K562 (cell line): ENCODE measurements at regions not wholly inside any gene's neighbourhood (a gene's known extent, or its start where the extent isn't known, plus 50 kb on each side); places are given as distances from the start of the nearest gene placed in this dataset.

ENCODE experiments used
- CC2D1A ChIP-seq: fragments of 450-650 bp; IDR thresholded peaks from 2 replicates; pipeline ENCODE4 v1.6.1; 2017; ENCODE audit warnings: mild to moderate bottlenecking
- FOXJ3 ChIP-seq: sonication (generic); formaldehyde crosslinking; IDR thresholded peaks from 2 replicates; pipeline ENCODE4 v1.4.0; 2020; ENCODE audit warnings: mild to moderate bottlenecking, missing genetic modification reagents
- FOXK2 ChIP-seq, 2 experiments: fragments of 450-650 bp; IDR thresholded peaks in 1 of 2; conservative IDR thresholded peaks in 1 of 2; 2 replicates each; pipeline ENCODE4 v1.6.1; 2016; ENCODE audit warnings: low read depth in 2 of 2, mild to moderate bottlenecking in 1 of 2
- HCFC1 ChIP-seq: IDR thresholded peaks from 2 replicates; pipeline ENCODE4 v1.6.1; 2012; ENCODE audit warnings: low read depth, low read length, improper control_type of control experiment
- MEF2D ChIP-seq: conservative IDR thresholded peaks from 2 replicates; pipeline ENCODE4 v1.6.1; 2016; ENCODE audit warnings: low read depth, missing genetic modification characterization, missing compliant biosample characterization
- RBFOX2 ChIP-seq: fragments of 200-400 bp; formaldehyde crosslinking; IDR thresholded peaks from 2 replicates; pipeline ENCODE4 v1.6.1; 2017; ENCODE audit warnings: low read depth, mild to moderate bottlenecking, low read length, moderate library complexity
- RHOXF2B ChIP-seq: fragments of 250-450 bp; sonication (Bioruptor Pico); conservative IDR thresholded peaks from 2 replicates; pipeline ENCODE4 v1.5.1; 2021
- YY1 ChIP-seq, 3 experiments: IDR thresholded peaks; 2 replicates each; pipeline ENCODE4 v1.6.1; 2011; ENCODE audit warnings: low read length in 2 of 3, mild to moderate bottlenecking in 2 of 3, moderate library complexity in 2 of 3, borderline replicate concordance in 1 of 3, control low read depth in 1 of 3, low read depth in 1 of 3; ENCODE audit not compliant: insufficient read depth in 3 of 3, insufficient replicate concordance in 2 of 3, control insufficient read depth in 1 of 3, insufficient read length in 1 of 3; ENCODE audit errors: extremely low read depth in 1 of 3
- TF ChIP-seq, protein P1 (sequence below), 3 experiments: IDR thresholded peaks in 2 of 3; conservative IDR thresholded peaks in 1 of 3; 2 replicates each; pipeline ENCODE4 v1.5.1; 2011 to 2012; ENCODE audit warnings: low read length in 3 of 3, mild to moderate bottlenecking in 3 of 3, control low read depth in 2 of 3, improper control_type of control experiment in 1 of 3, inconsistent platforms in 1 of 3, low read depth in 1 of 3, mixed read lengths in 1 of 3, moderate library complexity in 1 of 3; ENCODE audit not compliant: insufficient read depth in 2 of 3

DNA sequence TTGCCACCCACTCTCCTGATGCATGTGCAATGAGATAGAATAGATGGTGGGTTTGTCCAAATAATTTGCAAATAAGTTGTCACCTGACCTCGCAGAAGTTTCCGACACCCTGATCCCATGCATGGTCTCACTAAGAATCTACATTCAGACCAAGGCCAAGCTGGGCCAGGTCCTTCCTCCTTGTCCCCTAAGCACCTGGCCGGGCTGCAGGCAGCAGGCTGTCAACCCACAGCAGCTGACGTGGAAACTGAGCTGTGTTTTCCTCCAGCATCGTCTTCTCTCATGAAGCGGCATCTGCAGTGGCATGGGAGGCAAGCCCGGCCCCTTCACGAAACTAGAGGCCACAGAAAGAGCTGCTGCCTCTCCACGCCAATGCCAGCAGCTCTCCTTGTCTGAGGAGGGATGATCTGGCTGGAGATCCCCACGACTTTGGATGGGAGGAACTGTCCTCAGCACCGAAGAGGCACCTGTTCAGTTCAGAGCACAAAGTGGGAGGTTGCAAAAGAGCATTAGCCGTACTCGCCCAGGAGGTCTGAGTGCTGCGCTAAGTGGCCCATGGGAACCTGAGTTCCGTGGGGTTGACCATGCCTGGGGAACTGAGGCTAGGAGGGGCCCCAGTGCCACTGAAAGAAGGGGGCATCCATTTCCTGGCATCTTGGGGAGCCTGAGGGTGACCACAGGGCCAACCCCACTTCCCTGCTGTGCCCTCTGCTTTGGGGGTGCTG is 110.5 kb upstream of the INSIG1 start:
- TF ChIP-seq RHOXF2B (no peak), HCFC1 (no peak), FOXK2 (conservative IDR thresholded peaks at IDR 0.05 in 1 of 2, IDR thresholded peaks at IDR 0.05 in 1 of 2; ENCODE audit: low read depth in 2 of 2) (no peak), FOXJ3 (CRISPR knock-in tag) (no peak), YY1 (IDR thresholded peaks at IDR 0.05; ENCODE audit: borderline replicate concordance in 1 of 3, control insufficient read depth in 1 of 3, extremely low read depth in 1 of 3, insufficient read depth in 3 of 3, insufficient read length in 1 of 3, insufficient replicate concordance in 2 of 3, low read depth in 1 of 3, low read length in 2 of 3) (no peak), CC2D1A (no peak), MEF2D (tag) (no peak), RBFOX2 (no peak)
- TF ChIP-seq, protein P1, sequence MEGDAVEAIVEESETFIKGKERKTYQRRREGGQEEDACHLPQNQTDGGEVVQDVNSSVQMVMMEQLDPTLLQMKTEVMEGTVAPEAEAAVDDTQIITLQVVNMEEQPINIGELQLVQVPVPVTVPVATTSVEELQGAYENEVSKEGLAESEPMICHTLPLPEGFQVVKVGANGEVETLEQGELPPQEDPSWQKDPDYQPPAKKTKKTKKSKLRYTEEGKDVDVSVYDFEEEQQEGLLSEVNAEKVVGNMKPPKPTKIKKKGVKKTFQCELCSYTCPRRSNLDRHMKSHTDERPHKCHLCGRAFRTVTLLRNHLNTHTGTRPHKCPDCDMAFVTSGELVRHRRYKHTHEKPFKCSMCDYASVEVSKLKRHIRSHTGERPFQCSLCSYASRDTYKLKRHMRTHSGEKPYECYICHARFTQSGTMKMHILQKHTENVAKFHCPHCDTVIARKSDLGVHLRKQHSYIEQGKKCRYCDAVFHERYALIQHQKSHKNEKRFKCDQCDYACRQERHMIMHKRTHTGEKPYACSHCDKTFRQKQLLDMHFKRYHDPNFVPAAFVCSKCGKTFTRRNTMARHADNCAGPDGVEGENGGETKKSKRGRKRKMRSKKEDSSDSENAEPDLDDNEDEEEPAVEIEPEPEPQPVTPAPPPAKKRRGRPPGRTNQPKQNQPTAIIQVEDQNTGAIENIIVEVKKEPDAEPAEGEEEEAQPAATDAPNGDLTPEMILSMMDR (IDR thresholded peaks at IDR 0.05 in 2 of 3, conservative IDR thresholded peaks at IDR 0.05 in 1 of 3; ENCODE audit: insufficient read depth in 2 of 3, low read depth in 1 of 3, low read length in 3 of 3) = no peak
